MM.1S (cell line): ENCODE measurements at regions not wholly inside any gene's neighbourhood (a gene's known extent, or its start where the extent isn't known, plus 50 kb on each side); places are given as distances from the start of the nearest gene placed in this dataset.

Experiments
- DNase-seq: peaks from one replicate; pipeline ENCODE4 v3.0.0-alpha.2; 2015
- H2AFZ ChIP-seq: fragments of 300-600 bp; sonication (generic); 2 replicates; pipeline ENCODE4 v1.6.0; 2016; ENCODE audit warnings: antibody characterized with exemption, low read length
- H3F3A ChIP-seq: fragments of 300-600 bp; sonication (generic); 2 replicates; pipeline ENCODE4 v1.6.1; 2016; ENCODE audit warnings: mild to moderate bottlenecking, antibody characterized with exemption, low read length, moderate library complexity, mixed read lengths; ENCODE audit not compliant: insufficient read depth
- H3K27ac ChIP-seq: fragments of 300-600 bp; sonication (generic); 2 replicates; pipeline ENCODE4 v1.5.1; 2016; ENCODE audit warnings: mild to moderate bottlenecking, low read length
- H3K27me3 ChIP-seq: fragments of 300-600 bp; sonication (generic); replicated peaks from 2 replicates; pipeline ENCODE4 v1.6.0; 2016; ENCODE audit warnings: low read length; ENCODE audit not compliant: insufficient read depth
- H3K36me3 ChIP-seq: fragments of 300-600 bp; sonication (generic); replicated peaks from 2 replicates; pipeline ENCODE4 v1.6.1; 2016; ENCODE audit warnings: mild to moderate bottlenecking, low read length, mixed read lengths; ENCODE audit not compliant: insufficient read depth
- H3K4me1 ChIP-seq: fragments of 300-600 bp; sonication (generic); 2 replicates; pipeline ENCODE4 v1.6.1; 2016; ENCODE audit warnings: low read length, mixed read lengths
- H3K4me2 ChIP-seq: fragments of 300-600 bp; sonication (generic); 2 replicates; pipeline ENCODE4 v1.6.0; 2016; ENCODE audit warnings: low read depth, low read length
- H3K4me3 ChIP-seq: fragments of 300-600 bp; sonication (generic); 2 replicates; pipeline ENCODE4 v1.5.1; 2016; ENCODE audit warnings: low read length, mixed read lengths
- H3K79me2 ChIP-seq: fragments of 300-600 bp; sonication (generic); 2 replicates; pipeline ENCODE4 v1.6.1; 2016; ENCODE audit warnings: mixed run types, low read length, mixed read lengths
- H3K9ac ChIP-seq: fragments of 300-600 bp; sonication (generic); 2 replicates; pipeline ENCODE4 v1.6.1; 2016; ENCODE audit warnings: low read length, mixed read lengths
- H3K9me2 ChIP-seq: fragments of 300-600 bp; sonication (generic); replicated peaks from 2 replicates; pipeline ENCODE4 v1.6.1; 2016; ENCODE audit warnings: mild to moderate bottlenecking, low read length, mixed read lengths; ENCODE audit not compliant: insufficient read depth
- H3K9me3 ChIP-seq: fragments of 300-600 bp; sonication (generic); replicated peaks from 2 replicates; pipeline ENCODE4 v1.6.1; 2016; ENCODE audit warnings: mild to moderate bottlenecking, low read length, mixed read lengths; ENCODE audit not compliant: insufficient read depth
- H4K20me1 ChIP-seq: fragments of 300-600 bp; sonication (generic); 2 replicates; pipeline ENCODE4 v1.6.1; 2016; ENCODE audit warnings: mild to moderate bottlenecking, low read length, moderate library complexity, mixed read lengths; ENCODE audit not compliant: insufficient read depth
- EZH2 ChIP-seq: fragments of 300-600 bp; sonication (generic); optimal IDR thresholded peaks from 2 replicates; pipeline ENCODE3; 2017; ENCODE audit warnings: low read depth, mild to moderate bottlenecking, antibody characterized with exemption, low read length, mixed read lengths
- EZH2phosphoT487 ChIP-seq: fragments of 300-600 bp; sonication (generic); IDR thresholded peaks from 2 replicates; pipeline ENCODE4 v1.6.1; 2018; ENCODE audit warnings: antibody characterized with exemption, low read length
- TF ChIP-seq, protein P1 (sequence below): fragments of 300-600 bp; sonication (generic); IDR thresholded peaks from 2 replicates; pipeline ENCODE4 v1.5.1; 2016; ENCODE audit warnings: antibody characterized with exemption, low read length, mixed read lengths

DNA sequence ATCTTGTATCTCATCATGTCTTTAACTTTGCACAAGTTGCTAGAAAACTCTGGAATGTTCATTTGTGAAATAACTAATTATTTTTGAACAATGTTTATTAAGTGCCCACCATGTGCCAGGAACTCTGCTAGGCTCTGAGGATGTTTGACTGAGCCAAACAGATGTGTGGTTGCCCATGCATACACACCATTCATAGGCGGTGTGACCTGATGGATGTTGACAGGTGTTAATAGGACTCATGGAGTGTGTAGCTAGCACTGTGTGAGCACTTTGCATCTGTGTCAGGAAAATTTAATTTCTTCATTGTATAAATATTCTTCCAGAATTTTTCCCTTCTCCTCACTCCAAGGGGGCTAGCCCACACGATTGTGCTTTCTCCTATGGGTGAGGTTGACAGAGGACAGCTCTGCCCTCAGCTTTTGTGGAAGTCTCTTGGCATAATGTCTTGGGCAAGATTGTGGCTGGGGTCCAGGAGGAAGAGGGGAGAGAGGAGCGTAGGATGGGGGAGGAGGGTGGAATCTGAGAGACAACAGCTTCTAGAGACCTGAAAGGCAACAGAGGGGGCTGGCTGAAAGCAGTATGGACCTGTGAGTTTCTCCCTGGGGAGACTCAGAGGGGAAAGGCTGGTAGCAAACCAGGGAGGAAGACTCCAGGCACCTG, 214.6 kb upstream of the CXCR4 start:
- H3K9ac ChIP-seq, result no peak overlapping the region
- H3K27me3 ChIP-seq, result peaks cover 40% of the 10 kb centered on the region
- no peaks in the 10 kb centered on the region for H4K20me1 ChIP-seq
- H3K4me3 ChIP-seq, result no peak overlapping the region
- no peaks in the 10 kb centered on the region for H3K9me2 ChIP-seq
- H3K36me3 ChIP-seq, result no peaks in the 10 kb centered on the region
- H3K79me2 ChIP-seq, result no peaks in the 10 kb centered on the region
- H3K27ac ChIP-seq, result no peak overlapping the region
- no peak overlapping the region for H3K4me2 ChIP-seq
- peaks cover 5% of the 10 kb centered on the region; the same call in 1 of the 2 replicates for H3F3A ChIP-seq
- H3K4me1 ChIP-seq, result 0 out of 2 replicates have a peak, but pooled peaks cover under 1% of the 10 kb centered on the region
- H3K9me3 ChIP-seq, result no peaks in the 10 kb centered on the region
- no peak for DNase-seq
- no peak overlapping the region for H2AFZ ChIP-seq
- TF ChIP-seq EZH2phosphoT487 (no peak), EZH2 (no peak)
- TF ChIP-seq, protein P1, sequence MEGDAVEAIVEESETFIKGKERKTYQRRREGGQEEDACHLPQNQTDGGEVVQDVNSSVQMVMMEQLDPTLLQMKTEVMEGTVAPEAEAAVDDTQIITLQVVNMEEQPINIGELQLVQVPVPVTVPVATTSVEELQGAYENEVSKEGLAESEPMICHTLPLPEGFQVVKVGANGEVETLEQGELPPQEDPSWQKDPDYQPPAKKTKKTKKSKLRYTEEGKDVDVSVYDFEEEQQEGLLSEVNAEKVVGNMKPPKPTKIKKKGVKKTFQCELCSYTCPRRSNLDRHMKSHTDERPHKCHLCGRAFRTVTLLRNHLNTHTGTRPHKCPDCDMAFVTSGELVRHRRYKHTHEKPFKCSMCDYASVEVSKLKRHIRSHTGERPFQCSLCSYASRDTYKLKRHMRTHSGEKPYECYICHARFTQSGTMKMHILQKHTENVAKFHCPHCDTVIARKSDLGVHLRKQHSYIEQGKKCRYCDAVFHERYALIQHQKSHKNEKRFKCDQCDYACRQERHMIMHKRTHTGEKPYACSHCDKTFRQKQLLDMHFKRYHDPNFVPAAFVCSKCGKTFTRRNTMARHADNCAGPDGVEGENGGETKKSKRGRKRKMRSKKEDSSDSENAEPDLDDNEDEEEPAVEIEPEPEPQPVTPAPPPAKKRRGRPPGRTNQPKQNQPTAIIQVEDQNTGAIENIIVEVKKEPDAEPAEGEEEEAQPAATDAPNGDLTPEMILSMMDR, result no peak

DNA sequence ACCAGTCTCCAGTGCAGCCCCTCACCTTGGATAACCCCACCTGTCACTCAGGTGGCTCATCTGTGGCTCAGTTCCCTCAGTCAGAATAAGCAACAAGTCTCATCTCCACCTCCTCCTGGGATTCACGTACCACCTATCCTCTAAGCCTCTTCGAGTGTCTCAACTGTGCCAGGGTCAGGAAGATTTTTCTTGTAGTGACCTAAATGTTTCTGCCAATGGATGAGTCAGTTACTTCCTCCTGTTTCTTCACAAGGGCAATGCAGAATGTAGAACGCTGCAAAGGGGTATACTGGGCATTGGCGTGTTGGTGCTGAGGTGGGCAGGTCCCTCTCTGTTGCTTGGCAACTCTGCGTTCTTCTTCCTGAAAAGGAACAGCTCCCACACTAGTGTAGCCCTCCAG, 213.3 kb upstream of the CXCR4 start:
- no peak for DNase-seq
- H2AFZ ChIP-seq, result no peak overlapping the region
- no peak overlapping the region for H3K27ac ChIP-seq
- H3K9me3 ChIP-seq, result no peaks in the 10 kb centered on the region
- no peaks in the 10 kb centered on the region for H3K79me2 ChIP-seq
- H3F3A ChIP-seq, result peaks cover 14% of the 10 kb centered on the region
- H3K36me3 ChIP-seq, result no peaks in the 10 kb centered on the region
- peaks cover 8% of the 10 kb centered on the region for H3K4me1 ChIP-seq
- H3K4me3 ChIP-seq, result no peak overlapping the region
- TF ChIP-seq EZH2phosphoT487, result no peak
- no peak for TF ChIP-seq EZH2
- TF ChIP-seq, protein P1, result no peak
- no peak overlapping the region for H3K4me2 ChIP-seq
- no peaks in the 10 kb centered on the region for H3K9me2 ChIP-seq
- no peaks in the 10 kb centered on the region for H4K20me1 ChIP-seq
- no peak overlapping the region for H3K9ac ChIP-seq
- peaks cover 41% of the 10 kb centered on the region for H3K27me3 ChIP-seq

DNA sequence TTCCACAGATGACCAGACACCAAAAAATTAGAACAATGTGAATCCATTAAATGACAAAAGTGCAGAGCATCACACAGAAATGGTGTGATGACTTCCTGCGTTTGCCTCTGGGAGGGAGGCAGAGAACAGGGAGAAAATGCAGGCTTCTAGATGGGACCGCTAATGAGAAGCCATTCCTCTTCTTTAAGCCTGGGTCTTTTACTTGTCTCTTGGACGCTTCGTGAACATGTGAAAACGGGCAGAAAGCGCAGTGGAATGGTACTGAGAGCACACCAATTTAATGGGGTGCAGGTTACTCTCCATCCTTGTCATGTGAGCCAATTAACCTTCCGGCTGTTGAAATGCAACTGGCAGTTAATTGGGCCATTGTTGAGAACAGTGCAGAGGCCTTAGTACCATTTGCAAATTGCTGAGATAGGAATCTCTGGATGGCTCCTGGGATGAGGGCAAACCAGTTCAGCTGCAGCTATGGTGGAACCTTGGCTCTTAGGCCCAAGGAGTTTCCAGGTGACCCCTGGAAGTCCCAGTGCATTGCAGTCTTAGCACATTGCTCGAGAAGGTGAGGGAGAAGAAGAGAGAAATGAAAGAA, 210.4 kb upstream of the CXCR4 start:
- H3K79me2 ChIP-seq, result no peaks in the 10 kb centered on the region
- no peak overlapping the region for H3K4me3 ChIP-seq
- H3K9me3 ChIP-seq, result no peaks in the 10 kb centered on the region
- no peaks in the 10 kb centered on the region for H3K9me2 ChIP-seq
- no peak overlapping the region for H2AFZ ChIP-seq
- no peak for DNase-seq
- peaks cover 66% of the 10 kb centered on the region for H3K27me3 ChIP-seq
- peaks cover 8% of the 10 kb centered on the region for H3K4me1 ChIP-seq
- H3F3A ChIP-seq, result peaks cover 14% of the 10 kb centered on the region
- no peak overlapping the region for H3K9ac ChIP-seq
- no peaks in the 10 kb centered on the region for H3K36me3 ChIP-seq
- TF ChIP-seq, protein P1, result no peak
- no peak for TF ChIP-seq EZH2
- no peak for TF ChIP-seq EZH2phosphoT487
- no peak overlapping the region for H3K27ac ChIP-seq
- no peaks in the 10 kb centered on the region for H4K20me1 ChIP-seq
- no peak overlapping the region for H3K4me2 ChIP-seq
